ENCODE measurements at regions not wholly inside any gene's neighbourhood (a gene's known extent, or its start where the extent isn't known, plus 50 kb on each side); places are given as distances from the start of the nearest gene placed in this dataset.

- no peak for DNase-seq
These were observed 195.5 kb upstream of the TMC3 start for GRCh38 chr15:81569286-81570080.

GRCh38 chr15:81567924-81568323 is 193.9 kb upstream of the TMC3 start:
- DNase-seq = no peak

DNA sequence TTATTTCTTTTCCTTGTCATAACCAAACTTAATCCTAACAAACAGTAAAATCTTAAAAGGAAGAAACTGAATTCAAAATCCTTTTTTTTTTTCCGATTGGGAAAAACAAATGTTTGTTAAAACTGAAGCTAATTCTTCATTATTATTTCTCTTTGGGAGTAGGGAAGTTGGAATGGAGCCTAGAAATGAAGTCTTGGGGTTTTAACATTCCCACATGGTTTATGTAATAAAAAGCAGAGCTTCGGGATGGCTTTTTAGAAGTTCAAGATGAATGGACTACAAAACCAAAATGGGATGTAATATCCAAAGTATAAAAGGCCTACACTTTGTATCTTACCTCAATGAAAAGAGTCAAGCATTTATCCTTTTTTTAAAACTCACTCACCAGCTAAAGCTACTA is 189.0 kb upstream of the TMC3 start:
- no peak for DNase-seq

DNA sequence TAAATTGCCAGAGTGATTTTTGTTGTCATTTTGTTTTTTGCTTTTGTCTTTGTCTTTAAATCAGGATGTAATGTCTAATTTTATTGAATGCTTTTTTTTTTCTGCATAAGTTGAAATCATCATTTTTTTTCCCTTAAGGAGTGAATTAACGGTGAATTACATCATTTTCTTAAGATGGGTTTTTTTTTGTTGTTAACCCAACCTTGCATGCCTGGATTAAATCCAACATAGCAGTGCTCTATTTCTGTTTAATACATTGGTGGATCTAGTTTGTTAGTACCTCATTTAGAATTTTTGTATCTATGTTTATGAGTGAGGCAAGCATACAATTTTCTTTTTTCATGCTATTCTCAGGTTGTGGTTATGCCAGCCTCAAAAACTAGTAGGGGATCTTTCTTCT is 186.4 kb upstream of the TMC3 start:
- DNase-seq = no peak

DNA sequence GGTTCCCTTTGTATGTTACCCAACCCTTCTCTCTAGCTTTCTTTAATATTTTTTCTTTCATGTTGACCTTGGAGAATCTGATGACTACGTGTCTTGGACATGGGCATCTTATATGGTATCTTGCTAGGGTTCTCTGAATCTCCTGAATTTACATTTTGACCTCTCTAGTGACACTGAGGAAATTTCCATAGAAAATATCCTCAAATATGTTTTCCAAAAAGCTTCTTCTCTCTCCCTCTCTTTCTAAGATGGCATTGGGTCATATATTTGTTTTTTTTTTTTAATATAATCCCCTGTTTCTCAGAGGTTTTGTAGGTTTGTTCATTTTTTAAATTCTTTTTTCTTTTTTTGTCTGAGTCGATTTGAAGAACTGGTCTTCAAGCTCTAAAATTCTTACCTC is 184.0 kb upstream of the TMC3 start:
- DNase-seq = no peak

DNA sequence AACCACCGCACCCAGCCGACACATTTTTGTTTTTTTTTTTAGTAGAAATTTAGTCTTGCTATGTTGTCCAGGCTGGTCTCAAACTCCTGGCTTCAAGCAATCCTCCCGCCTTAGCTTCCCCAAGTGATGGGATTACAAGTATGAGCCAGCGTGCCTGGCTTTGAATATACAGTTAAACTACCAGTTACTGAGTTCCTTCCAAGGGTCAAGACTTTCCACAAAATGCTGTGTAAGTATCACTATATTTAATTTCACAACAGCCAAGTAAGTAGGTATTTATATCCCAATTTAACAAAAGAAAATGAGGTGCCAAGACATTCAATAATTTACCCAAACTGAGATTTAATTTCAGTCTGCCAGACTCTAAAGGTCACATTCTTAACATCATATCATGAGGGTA is 181.3 kb upstream of the TMC3 start:
- no peak for DNase-seq

GRCh38 chr15:81548365-81549130 is 174.5 kb upstream of the TMC3 start:
- no peak for DNase-seq

- no peak for DNase-seq
These were observed 173.6 kb upstream of the TMC3 start for GRCh38 chr15:81547521-81548132.

- no peak for DNase-seq
These were observed 170.4 kb upstream of the TMC3 start for GRCh38 chr15:81544385-81544784.

- no peak for DNase-seq
These were observed 166.9 kb upstream of the TMC3 start for GRCh38 chr15:81540909-81541308.

GRCh38 chr15:81536356-81536755 is 162.3 kb upstream of the TMC3 start:
- DNase-seq = no peak

- no peak for DNase-seq
These were observed 160.1 kb upstream of the TMC3 start for GRCh38 chr15:81534124-81534523.

GRCh38 chr15:81532001-81532400 is 158.0 kb upstream of the TMC3 start:
- DNase-seq = no peak

GRCh38 chr15:81531109-81531592 is 157.1 kb upstream of the TMC3 start:
- DNase-seq = no peak

- no peak for DNase-seq
These were observed 156.3 kb upstream of the TMC3 start for GRCh38 chr15:81530271-81530691.

DNA sequence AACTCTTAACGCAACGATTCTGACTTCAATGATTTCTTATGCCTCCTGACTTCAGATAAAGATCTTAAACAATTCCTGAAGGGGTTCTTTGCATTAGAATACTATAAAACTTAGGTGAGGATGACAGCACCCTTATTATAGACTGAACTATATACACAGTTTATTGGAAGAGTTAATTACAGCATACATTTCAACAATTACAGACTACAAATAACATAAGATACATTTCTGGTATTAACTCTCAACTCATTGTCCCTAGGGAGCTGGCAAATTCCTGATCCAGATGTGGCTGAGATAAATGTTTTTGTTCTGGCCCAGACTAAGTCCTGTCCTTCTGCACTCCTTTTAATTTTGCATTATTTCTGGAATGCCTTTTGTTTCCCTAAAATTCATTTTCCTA is 155.5 kb upstream of the TMC3 start:
- DNase-seq = no peak

DNA sequence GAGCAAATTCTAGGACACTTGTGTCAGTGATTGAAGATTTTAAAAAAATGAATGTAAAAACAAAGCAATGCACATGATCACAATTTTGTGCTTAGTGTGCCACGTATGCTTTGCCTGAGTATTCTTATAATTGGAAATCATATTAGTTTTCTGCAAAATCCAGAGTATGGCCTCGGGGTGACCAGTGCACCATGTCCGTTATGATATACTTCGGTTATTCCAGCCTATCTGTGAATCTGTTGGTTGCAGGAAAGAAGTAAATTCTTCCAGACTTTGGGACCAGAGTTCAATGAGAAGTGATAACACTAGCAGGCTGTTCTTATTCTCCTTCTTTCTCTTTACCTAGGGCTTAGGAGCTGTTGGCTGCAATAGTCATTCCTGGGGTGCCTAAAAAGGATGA is 152.0 kb upstream of the TMC3 start:
- no peak for DNase-seq

GRCh38 chr15:81524496-81524895 is 150.5 kb upstream of the TMC3 start:
- DNase-seq = no peak

- DNase-seq = no peak
These were observed 149.9 kb upstream of the TMC3 start for GRCh38 chr15:81523867-81524266.

- no peak for DNase-seq
These were observed 146.5 kb upstream of the TMC3 start for GRCh38 chr15:81520480-81520879.

GRCh38 chr15:81516461-81516860 is 142.4 kb upstream of the TMC3 start:
- DNase-seq = no peak

GRCh38 chr15:81516012-81516411 is 142.0 kb upstream of the TMC3 start:
- no peak for DNase-seq

GRCh38 chr15:81514725-81515124 is 140.7 kb upstream of the TMC3 start:
- no peak for DNase-seq

DNA sequence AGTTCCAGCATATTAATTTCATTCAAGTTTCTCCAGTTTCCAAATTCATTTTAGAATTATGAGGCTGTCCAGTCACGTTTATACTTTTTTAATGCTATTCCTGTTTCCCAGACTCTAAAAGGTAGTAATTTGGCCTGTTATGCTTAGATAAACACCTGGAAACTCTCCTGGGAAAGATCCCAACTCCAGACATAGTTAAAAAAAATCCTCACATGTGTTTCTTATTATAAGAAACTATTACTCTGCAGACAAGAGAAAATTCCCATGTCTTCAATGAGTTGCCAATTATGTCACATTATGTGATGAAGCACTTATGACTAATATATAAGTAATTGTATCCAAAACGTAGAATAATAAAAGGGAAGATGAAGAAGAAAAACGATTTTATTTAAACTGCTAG is 137.1 kb upstream of the TMC3 start:
- DNase-seq = no peak

Data from CD4-positive, alpha-beta T cell treated with Interleukin-21 for 1 hour (primary cell).